Muscle layer of duodenum (tissue), 2 donors: ENCODE measurements at regions not wholly inside any gene's neighbourhood (a gene's known extent, or its start where the extent isn't known, plus 50 kb on each side); places are given as distances from the start of the nearest gene placed in this dataset.

ENCODE experiments used
- H3K27ac ChIP-seq: one replicate; pipeline ENCODE4 v1.7.0; 2013; ENCODE audit warnings: mild to moderate bottlenecking, low read length
- H3K27me3 ChIP-seq: one replicate; pipeline ENCODE4 v1.7.0; 2013; ENCODE audit warnings: low read depth, mild to moderate bottlenecking, control low read depth, low read length
- H3K36me3 ChIP-seq, 2 donors: one replicate each; pipeline ENCODE4 v1.7.0; 2013; ENCODE audit warnings: low read length in 2 of 2, control low read depth in 1 of 2, mild to moderate bottlenecking in 1 of 2; ENCODE audit not compliant: insufficient read depth in 2 of 2, control insufficient read depth in 1 of 2
- H3K4me1 ChIP-seq, 2 donors: one replicate each; pipeline ENCODE4 v1.7.0; 2013; ENCODE audit warnings: low read length in 2 of 2, mild to moderate bottlenecking in 2 of 2, control low read depth in 1 of 2, moderate library complexity in 1 of 2; ENCODE audit not compliant: insufficient read depth in 2 of 2, control insufficient read depth in 1 of 2
- H3K4me3 ChIP-seq, 2 donors: one replicate each; pipeline ENCODE4 v1.7.0; 2013; ENCODE audit warnings: low read length in 2 of 2, low read depth in 1 of 2, mild to moderate bottlenecking in 1 of 2
- H3K9me3 ChIP-seq, 2 donors: one replicate each; pipeline ENCODE4 v1.7.0; 2013; ENCODE audit warnings: low read length in 2 of 2, control low read depth in 1 of 2, mild to moderate bottlenecking in 1 of 2; ENCODE audit not compliant: control insufficient read depth in 1 of 2
- donor health status: healthy.

DNA sequence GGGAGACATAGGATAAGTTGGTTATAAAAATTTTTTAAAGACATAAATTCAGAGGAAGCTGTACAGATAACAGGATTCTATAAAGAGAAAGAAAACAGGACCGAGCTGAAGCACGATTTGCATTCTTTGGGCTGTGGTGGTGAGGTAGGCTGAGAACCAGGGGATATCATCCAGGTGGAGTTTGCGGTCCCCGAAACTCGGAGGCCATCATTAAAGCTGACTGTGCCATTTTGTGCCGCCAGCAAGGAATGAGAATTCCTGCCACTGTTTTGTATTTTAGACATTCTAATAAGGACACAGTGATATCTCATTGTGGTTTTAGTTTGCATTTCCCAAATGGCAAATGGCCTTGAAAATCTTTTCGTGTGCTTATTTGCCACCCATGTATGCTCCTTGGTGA lies 197.9 kb downstream of the IRF8 start:
- Histone ChIP-seq H3K27ac (no peak overlapping the region), H3K27me3 (no peaks in the 10 kb centered on the region), H3K9me3 (no peaks in the 10 kb centered on the region), H3K36me3 (no peaks in the 10 kb centered on the region), H3K4me3 (no peak overlapping the region), H3K4me1 (peaks cover 0 to 7% of the 10 kb centered on the region in 2 donors)

DNA sequence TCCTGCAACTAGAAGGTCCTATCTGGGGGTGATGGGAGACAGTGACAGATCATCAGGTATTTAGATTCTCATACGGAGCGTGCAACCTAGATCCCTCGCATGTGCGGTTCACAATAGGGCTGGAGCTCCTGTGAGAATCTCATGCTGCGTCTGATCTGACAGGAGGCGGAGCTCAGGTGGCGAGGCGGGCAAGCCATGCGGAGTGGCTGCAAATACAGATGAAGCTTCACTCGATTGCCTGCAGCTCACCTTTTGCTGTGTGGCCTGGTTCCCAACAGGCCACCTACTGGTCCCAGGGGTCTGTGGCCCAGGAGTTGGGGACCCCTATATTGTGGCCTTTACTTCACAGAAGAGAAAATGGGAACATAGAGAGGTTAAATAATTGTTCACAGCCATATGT lies 200.4 kb downstream of the IRF8 start:
- H3K9me3 ChIP-seq, result no peaks in the 10 kb centered on the region
- H3K27me3 ChIP-seq, result no peaks in the 10 kb centered on the region
- no peak overlapping the region for H3K4me3 ChIP-seq
- H3K36me3 ChIP-seq, result no peaks in the 10 kb centered on the region
- H3K4me1 ChIP-seq, result peaks cover 0 to under 1% of the 10 kb centered on the region in 2 donors
- H3K27ac ChIP-seq, result no peak overlapping the region

DNA sequence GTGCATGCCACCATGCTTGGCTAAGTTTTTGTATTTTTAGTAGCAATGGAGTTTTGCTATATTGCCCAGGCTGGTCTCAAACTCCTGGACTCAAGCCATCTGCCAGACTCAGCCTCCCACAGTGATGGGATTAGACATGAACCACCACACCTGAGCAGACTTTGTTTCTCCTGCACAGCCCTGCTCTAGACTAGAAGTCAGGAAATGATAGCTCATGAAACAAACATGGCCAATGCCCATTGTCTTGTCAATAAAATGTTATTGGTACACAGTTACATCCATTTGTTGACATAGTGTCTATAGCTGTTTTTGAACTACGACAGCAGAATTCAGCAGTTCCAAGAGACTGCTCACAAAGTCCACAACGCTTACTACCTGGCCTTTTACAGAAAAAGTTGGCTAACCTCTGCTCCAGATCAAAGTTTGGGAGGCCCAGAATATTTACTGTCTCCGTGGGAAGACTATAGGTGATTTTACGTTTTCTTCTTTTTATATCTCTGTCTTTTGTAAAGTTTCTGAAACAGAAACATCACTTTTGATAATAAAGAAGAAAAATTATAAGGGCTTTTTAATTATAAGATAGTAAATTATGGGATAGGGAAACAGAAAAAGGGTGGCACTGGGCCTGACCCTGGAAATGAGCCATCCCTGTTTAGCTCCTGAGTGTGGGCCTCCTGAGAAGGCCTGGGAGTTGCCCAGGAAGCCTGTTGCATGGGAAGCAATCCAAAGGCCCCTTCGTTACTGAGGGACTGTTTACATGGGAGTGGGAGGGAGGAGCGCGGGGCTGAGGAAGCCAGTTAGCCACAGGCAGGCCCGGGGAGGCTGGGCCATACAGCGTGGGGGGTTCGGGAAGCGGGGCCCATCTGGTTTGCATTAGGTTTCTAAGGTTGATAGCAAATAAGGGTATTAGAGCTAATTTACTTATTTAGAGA lies 201.5 kb downstream of the IRF8 start:
- Histone ChIP-seq H3K9me3 (no peaks in the 10 kb centered on the region), H3K4me1 (no peaks in the 10 kb centered on the region), H3K36me3 (no peaks in the 10 kb centered on the region), H3K4me3 (no peak overlapping the region), H3K27ac (no peak overlapping the region), H3K27me3 (no peaks in the 10 kb centered on the region)

DNA sequence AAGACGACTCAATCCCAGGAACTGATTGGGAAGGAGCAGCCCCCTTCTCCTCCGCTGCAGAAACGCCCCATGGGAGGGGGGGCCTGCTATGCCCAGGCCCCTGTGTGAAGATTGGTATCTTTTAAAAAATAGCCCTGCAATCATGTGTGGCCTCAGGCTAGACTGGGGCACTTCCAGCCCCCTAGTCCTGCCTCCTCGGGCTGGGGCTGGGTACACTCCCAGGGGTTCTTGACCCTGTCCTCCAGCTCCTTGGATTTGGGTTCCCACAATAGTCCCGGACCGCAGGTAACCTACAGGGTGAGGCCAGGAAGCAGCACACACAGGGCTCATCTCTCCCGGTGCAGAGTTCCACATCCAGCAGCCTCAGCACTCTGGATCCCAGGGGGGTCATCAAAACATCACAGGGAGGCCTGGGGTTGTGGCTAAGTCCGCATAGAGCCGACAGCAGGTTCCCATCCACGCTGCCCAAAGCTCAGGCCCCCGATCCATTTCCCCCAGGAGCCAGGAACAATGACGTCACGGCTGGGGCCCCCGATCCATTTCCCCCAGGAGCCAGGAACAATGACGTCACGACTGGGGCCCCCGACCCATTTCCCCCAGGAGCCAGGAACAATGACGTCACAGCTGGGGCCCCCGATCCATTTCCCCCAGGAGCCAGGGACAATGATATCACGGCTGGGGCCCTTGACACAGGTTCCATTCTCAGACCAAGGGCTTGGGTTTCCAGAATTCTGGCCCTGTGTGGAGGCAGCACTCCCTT lies 202.4 kb downstream of the IRF8 start:
- Histone ChIP-seq H3K36me3 (no peaks in the 10 kb centered on the region), H3K27me3 (no peaks in the 10 kb centered on the region), H3K27ac (no peak overlapping the region), H3K4me3 (no peak overlapping the region), H3K9me3 (no peaks in the 10 kb centered on the region), H3K4me1 (no peaks in the 10 kb centered on the region)

DNA sequence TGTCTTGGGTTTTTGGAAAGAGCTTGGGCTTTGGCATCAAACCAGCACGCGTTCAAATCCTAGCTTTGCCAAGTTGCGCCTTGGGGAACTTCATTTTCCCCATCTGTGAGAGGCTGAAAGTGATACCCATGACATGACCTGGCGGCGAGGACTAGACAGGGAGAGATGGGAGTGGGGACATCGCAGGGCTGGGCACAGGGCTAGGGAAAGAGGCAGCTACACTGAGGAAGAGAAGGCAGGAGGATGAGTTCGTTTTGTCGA lies 202.9 kb downstream of the IRF8 start:
- no peaks in the 10 kb centered on the region for H3K27me3 ChIP-seq
- H3K27ac ChIP-seq, result no peak overlapping the region
- H3K9me3 ChIP-seq, result no peaks in the 10 kb centered on the region
- no peaks in the 10 kb centered on the region for H3K4me1 ChIP-seq
- no peaks in the 10 kb centered on the region for H3K36me3 ChIP-seq
- no peak overlapping the region for H3K4me3 ChIP-seq

DNA sequence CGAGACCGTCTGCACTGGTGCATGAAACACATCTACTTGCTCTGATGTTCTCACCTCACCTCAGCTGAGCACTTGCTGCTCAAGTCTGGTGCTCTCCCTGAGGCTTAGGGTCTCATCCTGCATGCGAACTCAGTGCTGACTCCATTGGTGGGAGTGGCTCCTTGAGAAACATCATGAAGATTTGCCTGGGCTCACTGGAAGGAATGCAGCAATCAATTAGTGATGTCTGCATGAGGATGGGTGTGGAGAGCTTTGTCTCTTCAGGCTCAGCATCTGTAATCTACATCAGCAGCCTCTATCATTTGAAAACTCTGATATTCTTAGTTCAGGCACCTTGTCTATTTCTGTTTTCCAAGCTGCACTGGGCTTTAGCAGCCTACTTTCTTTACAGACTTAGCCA lies 204.4 kb downstream of the IRF8 start:
- no peak overlapping the region for H3K4me3 ChIP-seq
- H3K27me3 ChIP-seq, result no peaks in the 10 kb centered on the region
- no peaks in the 10 kb centered on the region for H3K4me1 ChIP-seq
- H3K27ac ChIP-seq, result no peak overlapping the region
- H3K36me3 ChIP-seq, result no peaks in the 10 kb centered on the region
- H3K9me3 ChIP-seq, result no peaks in the 10 kb centered on the region

DNA sequence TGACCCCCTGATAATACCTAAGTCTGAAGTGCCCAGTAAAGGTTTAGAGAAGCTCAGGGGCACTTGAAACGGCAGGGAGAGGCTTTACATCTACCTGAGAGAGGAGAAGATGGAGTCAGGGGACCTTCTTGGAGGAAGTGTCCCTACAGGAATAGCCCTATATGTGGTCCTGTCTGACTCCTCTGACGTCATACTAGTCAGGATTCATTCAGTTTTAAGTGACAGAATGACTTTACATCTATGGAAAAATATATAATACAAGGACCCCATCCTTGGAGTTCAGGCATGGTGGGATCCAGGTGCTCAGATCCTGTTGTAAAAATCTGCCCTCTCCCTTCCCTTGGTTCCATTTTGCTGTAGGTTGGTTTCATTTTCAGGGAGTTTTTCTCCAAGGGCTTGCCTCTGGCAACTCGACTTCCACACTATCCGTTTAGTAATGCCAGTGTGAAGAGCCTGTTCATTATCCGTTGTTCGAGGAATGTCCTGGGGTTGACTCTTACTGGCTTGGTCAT lies 205.6 kb downstream of the IRF8 start:
- Histone ChIP-seq H3K27me3 (no peaks in the 10 kb centered on the region), H3K4me3 (no peak overlapping the region), H3K4me1 (no peaks in the 10 kb centered on the region), H3K9me3 (no peaks in the 10 kb centered on the region), H3K27ac (no peak overlapping the region), H3K36me3 (no peaks in the 10 kb centered on the region)

DNA sequence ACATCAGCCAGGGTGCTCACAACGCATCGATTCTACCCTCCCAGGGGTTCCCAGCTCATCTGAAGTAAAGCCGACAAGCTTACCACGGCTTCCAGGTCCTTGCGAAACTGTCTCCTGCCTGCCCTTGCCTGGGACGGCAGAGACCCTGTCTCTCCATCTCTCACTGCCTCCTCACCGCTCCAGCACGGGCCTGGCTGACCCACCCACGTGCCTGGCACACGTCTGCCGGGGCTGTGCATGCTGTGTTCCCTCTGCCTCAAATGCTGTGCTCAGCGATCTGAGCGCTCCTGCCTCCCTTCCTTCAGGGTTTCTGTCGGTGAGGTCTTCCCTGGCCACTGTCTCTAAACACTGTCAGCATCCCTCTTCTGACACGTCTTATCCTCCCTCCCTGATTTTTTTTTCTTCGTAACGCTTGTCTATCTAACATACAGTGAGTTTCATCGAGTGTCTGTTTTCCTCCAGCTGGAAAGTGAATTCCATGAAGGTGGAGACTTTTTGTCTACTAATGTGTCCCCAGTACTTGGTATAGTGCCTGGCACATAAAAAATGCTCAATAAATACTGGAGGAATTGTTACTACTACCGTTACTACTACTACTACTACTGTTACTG lies 208.4 kb downstream of the IRF8 start:
- no peaks in the 10 kb centered on the region for H3K4me1 ChIP-seq
- H3K27me3 ChIP-seq, result no peaks in the 10 kb centered on the region
- no peaks in the 10 kb centered on the region for H3K36me3 ChIP-seq
- no peak overlapping the region for H3K4me3 ChIP-seq
- H3K27ac ChIP-seq, result no peak overlapping the region
- no peaks in the 10 kb centered on the region for H3K9me3 ChIP-seq

DNA sequence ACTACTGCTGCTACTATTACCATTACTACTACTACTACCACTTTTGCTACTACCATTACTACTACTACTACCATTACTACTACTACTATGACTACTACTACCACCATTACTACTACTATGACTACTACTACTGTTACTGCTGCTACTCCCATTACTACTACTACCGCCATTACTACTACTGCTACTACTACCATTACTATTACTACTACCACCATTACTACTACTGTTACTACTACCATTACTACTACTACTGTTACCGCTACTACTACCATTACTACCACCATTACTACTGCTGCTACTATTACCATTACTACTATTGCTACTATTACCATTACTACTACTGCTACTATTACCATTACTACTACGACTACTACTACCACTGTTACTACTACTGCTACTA lies 209.1 kb downstream of the IRF8 start:
- H3K36me3 ChIP-seq, result no peaks in the 10 kb centered on the region
- no peaks in the 10 kb centered on the region for H3K27me3 ChIP-seq
- H3K27ac ChIP-seq, result no peak overlapping the region
- H3K9me3 ChIP-seq, result no peaks in the 10 kb centered on the region
- H3K4me1 ChIP-seq, result no peaks in the 10 kb centered on the region
- no peak overlapping the region for H3K4me3 ChIP-seq

DNA sequence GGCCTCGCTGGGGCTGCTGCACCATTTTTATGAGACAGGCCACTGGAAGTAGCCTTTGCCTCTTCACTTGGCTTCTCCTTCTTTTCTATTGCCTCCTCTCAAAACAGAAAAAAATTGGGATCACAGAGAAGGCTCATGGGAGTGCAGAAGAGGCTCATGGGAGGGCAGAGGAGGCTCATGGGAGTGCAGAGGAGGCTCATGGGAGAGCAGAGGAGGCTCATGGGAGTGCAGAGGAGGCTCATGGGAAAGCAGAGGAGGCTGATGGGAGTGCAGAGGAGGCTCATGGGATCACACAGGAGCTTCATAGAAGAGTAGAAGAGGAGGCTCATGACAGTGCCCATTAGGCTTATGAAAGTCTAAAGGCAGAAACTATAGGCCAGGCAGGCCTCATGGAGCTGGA lies 211.2 kb downstream of the IRF8 start:
- Histone ChIP-seq H3K9me3 (no peaks in the 10 kb centered on the region), H3K4me3 (no peak overlapping the region), H3K36me3 (no peaks in the 10 kb centered on the region), H3K4me1 (no peaks in the 10 kb centered on the region), H3K27ac (no peak overlapping the region), H3K27me3 (no peaks in the 10 kb centered on the region)

DNA sequence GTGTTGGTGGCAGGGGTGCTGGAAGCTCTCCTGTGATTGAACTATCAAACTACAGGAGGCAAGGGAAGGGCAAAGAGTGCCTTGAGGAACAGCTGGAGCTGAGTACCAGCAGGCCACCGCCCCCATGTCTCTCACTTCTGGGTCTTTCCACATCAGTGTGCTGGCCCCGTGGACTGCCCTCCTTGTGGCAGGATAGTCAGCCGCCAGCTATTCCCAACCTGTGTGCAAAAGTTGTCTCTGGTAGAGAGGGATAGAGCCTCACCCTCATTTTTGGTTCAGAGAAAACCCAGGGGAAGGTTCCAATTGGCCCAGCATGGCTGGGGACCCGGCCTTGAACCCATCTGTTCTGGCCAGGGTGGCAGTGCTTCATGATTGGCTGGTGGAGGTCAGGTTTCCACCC lies 211.8 kb downstream of the IRF8 start:
- Histone ChIP-seq H3K27me3 (no peaks in the 10 kb centered on the region), H3K27ac (no peak overlapping the region), H3K4me1 (no peaks in the 10 kb centered on the region), H3K4me3 (no peak overlapping the region), H3K36me3 (no peaks in the 10 kb centered on the region), H3K9me3 (no peaks in the 10 kb centered on the region)
